Spleen (tissue), 11 donors: ENCODE measurements at regions not wholly inside any gene's neighbourhood (a gene's known extent, or its start where the extent isn't known, plus 50 kb on each side); places are given as distances from the start of the nearest gene placed in this dataset.

Source experiments
- DNase-seq: peaks from one replicate; pipeline ENCODE4 v3.0.0-alpha.2; 2020
- H3K27ac ChIP-seq, 8 donors: fragments of 200-600 bp; sonication (generic) in 7 of 8; 1 replicate in 4 of 8; 2 replicates in 4 of 8; pipeline versions ENCODE4 v1.5.0 to v1.8.0; 2016 to 2021; ENCODE audit warnings: inconsistent platforms in 4 of 8, mild to moderate bottlenecking in 4 of 8, moderate library complexity in 1 of 8
- H3K27me3 ChIP-seq, 7 donors: fragments of 200-600 bp; sonication (generic) in 6 of 7; replicated peaks in 1 of 7; 1 replicate in 4 of 7; 2 replicates in 3 of 7; pipeline versions ENCODE4 v1.5.0 to v1.8.0; 2016 to 2021; ENCODE audit warnings: inconsistent platforms in 3 of 7, mild to moderate bottlenecking in 1 of 7
- H3K36me3 ChIP-seq, 6 donors: fragments of 200-600 bp; sonication (generic) in 5 of 6; 1 replicate in 4 of 6; 2 replicates in 2 of 6; pipeline versions ENCODE4 v1.5.0 to v1.8.0; 2016 to 2021; ENCODE audit warnings: inconsistent platforms in 2 of 6
- H3K4me1 ChIP-seq, 6 donors: fragments of 200-600 bp; sonication (generic) in 5 of 6; 1 replicate in 3 of 6; 2 replicates in 3 of 6; pipeline versions ENCODE4 v1.5.0 to v1.8.0; 2016 to 2021; ENCODE audit warnings: inconsistent platforms in 3 of 6
- H3K4me3 ChIP-seq, 8 donors: fragments of 200-600 bp; sonication (generic) in 7 of 8; 1 replicate in 4 of 8; 2 replicates in 4 of 8; pipeline versions ENCODE4 v1.5.0 to v1.8.0; 2016 to 2021; ENCODE audit warnings: inconsistent platforms in 4 of 8, mild to moderate bottlenecking in 4 of 8, moderate library complexity in 2 of 8
- H3K9me3 ChIP-seq, 8 donors: fragments of 200-600 bp; sonication (generic) in 7 of 8; 1 replicate in 4 of 8; 2 replicates in 4 of 8; pipeline versions ENCODE4 v1.5.0 to v1.8.0; 2016 to 2021; ENCODE audit warnings: inconsistent platforms in 4 of 8
- CTCF ChIP-seq, 11 experiments: fragments of 200-600 bp in 7 of 11; fragments of 450-650 bp in 4 of 11; sonication (generic) in 4 of 11; IDR thresholded peaks in 8 of 11; conservative IDR thresholded peaks in 3 of 11; 1 replicate in 7 of 11; 2 replicates in 4 of 11; pipeline versions ENCODE4 v1.4.0 to v1.8.0; 2016 to 2021; ENCODE audit warnings: antibody characterized with exemption in 11 of 11, inconsistent platforms in 4 of 11, mild to moderate bottlenecking in 1 of 11
- POLR2A ChIP-seq, 3 donors: fragments of 450-650 bp; IDR thresholded peaks; one replicate each; pipeline ENCODE4 v1.5.1; 2017; ENCODE audit warnings: antibody characterized with exemption in 3 of 3, mild to moderate bottlenecking in 1 of 3
- POLR2AphosphoS5 ChIP-seq, 3 donors: sonication (generic); formaldehyde crosslinking; IDR thresholded peaks; one replicate each; pipeline ENCODE4 v1.5.1; 2017; ENCODE audit warnings: antibody characterized with exemption in 3 of 3
- WGBS, 5 donors: extraction: QIAGEN DNeasy Blood & Tissue Kit in 3 of 5; methylation state at CpG; one replicate each; pipeline versions ENCODE4 v1.1.5 to v1.1.7; 2013 to 2018; 5-methylcytosine and 5-hydroxymethylcytosine counted together
- intact Hi-C: fragments of 100-400 bp; cut with DNase I; formaldehyde crosslinking; loops from one replicate; pipeline ENCODE4 v1.15.0; 2023; ENCODE audit warnings: low total_unique reads
- donor health status: healthy with polysubstance abuse.
- donor health status: DM: no; HTN: no; CAD: no; lungs with moderate emphysema.
- donor health status: DM: no; HTN: no; CAD: no.
- donor health status: Bipolar disorder and iron deficiency.
- donor health status: healthy.
- donor health status: DM: no; HTN: no; CAD: no.
- donor health status: DM: yes; HTN: yes; CAD: no.

DNA sequence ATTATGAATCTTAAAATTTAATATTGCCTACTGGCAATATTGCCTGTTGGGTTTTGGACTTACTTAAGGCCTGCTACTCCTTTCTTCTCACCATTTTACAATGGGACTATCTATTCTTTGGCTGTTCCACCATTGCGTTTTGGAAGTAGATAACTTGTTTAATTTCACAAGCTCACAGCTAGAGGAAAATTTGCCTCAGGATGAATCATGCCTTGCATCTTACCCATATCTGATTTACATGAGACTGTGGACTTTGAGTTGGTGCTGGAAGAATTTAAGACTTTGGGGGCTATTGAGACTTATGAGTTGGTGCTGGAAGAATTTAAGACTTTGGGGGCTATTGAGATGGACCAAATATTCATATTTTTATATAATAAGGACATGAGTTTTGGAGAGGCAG, 662.6 kb downstream of the METTL15 start:
- 84 to 92% (median 86%) methylated on average over 1 of the region's 1 CpG for WGBS, 5 donors
- no peak overlapping the region for H3K27ac ChIP-seq
- H3K9me3 ChIP-seq = peaks cover 0 to 67% (median 45%) of the 10 kb centered on the region in 8 donors
- no peaks in the 10 kb centered on the region for H3K4me1 ChIP-seq
- intact Hi-C loops = no loop called here
- no peaks in the 10 kb centered on the region for H3K36me3 ChIP-seq
- no peak for DNase-seq
- H3K4me3 ChIP-seq = no peak overlapping the region
- H3K27me3 ChIP-seq = no peaks in the 10 kb centered on the region
- TF ChIP-seq CTCF (IDR thresholded peaks at IDR 0.05 in 8 of 11, conservative IDR thresholded peaks at IDR 0.05 in 3 of 11) = no peak
- TF ChIP-seq POLR2A (IDR thresholded peaks at IDR 0.05) = no peak
- no peak for TF ChIP-seq POLR2AphosphoS5 (IDR thresholded peaks at IDR 0.05)

DNA sequence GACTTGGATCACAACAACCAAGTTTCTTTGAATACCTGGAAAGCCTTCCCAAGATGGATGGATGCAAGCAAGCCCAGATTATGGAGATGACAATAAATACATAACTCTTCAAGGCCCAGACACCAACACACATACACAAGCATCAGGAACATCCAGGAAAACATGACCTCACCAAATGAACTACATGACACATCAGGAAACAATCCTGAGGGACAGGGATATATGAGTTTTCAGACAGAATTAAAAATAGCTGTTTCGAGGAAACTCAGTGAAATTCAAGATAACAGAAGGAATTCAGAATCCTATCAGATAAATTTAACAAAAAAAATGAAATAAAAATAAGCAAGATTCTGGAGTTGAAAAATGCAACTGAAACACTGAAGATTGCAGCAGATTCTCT, 659.4 kb downstream of the METTL15 start:
- intact Hi-C loops = no loop called here
- TF ChIP-seq CTCF (IDR thresholded peaks at IDR 0.05 in 8 of 11, conservative IDR thresholded peaks at IDR 0.05 in 3 of 11) (no peak), POLR2A (IDR thresholded peaks at IDR 0.05) (no peak), POLR2AphosphoS5 (IDR thresholded peaks at IDR 0.05) (no peak)
- Histone ChIP-seq H3K4me3 (no peak overlapping the region), H3K36me3 (no peaks in the 10 kb centered on the region), H3K9me3 (peaks cover 0 to 45% (median 26%) of the 10 kb centered on the region in 8 donors), H3K4me1 (no peaks in the 10 kb centered on the region), H3K27me3 (no peaks in the 10 kb centered on the region), H3K27ac (no peak overlapping the region)
- 48 to 76% (median 52%) methylated on average over 1 of the region's 1 CpG for WGBS, 5 donors
- DNase-seq = no peak

GRCh38 chr11:28763876-28764275, 655.7 kb downstream of the METTL15 start:
- Histone ChIP-seq H3K27ac (no peak overlapping the region), H3K36me3 (no peaks in the 10 kb centered on the region), H3K4me3 (no peak overlapping the region), H3K4me1 (no peaks in the 10 kb centered on the region), H3K9me3 (peaks cover 0 to 30% (median 11%) of the 10 kb centered on the region in 8 donors), H3K27me3 (no peaks in the 10 kb centered on the region)
- no peak for TF ChIP-seq CTCF (IDR thresholded peaks at IDR 0.05 in 8 of 11, conservative IDR thresholded peaks at IDR 0.05 in 3 of 11)
- TF ChIP-seq POLR2AphosphoS5 (IDR thresholded peaks at IDR 0.05) = no peak
- no peak for TF ChIP-seq POLR2A (IDR thresholded peaks at IDR 0.05)
- DNase-seq = no peak
- WGBS, 5 donors = 62 to 87% (median 78%) methylated on average over 1 of the region's 1 CpG
- intact Hi-C loops = no loop called here

GRCh38 chr11:28763151-28763550, 655.0 kb downstream of the METTL15 start:
- Histone ChIP-seq H3K9me3 (peaks cover 0 to 30% (median 11%) of the 10 kb centered on the region in 8 donors), H3K4me3 (no peak overlapping the region), H3K4me1 (no peaks in the 10 kb centered on the region), H3K36me3 (no peaks in the 10 kb centered on the region), H3K27me3 (no peaks in the 10 kb centered on the region), H3K27ac (no peak overlapping the region)
- no peak for DNase-seq
- intact Hi-C loops = no loop called here
- 72 to 83% (median 78%) methylated on average over 1 of the region's 1 CpG for WGBS, 5 donors
- no peak for TF ChIP-seq CTCF (IDR thresholded peaks at IDR 0.05 in 8 of 11, conservative IDR thresholded peaks at IDR 0.05 in 3 of 11)
- TF ChIP-seq POLR2AphosphoS5 (IDR thresholded peaks at IDR 0.05) = no peak
- no peak for TF ChIP-seq POLR2A (IDR thresholded peaks at IDR 0.05)
